ENCODE measurements at regions not wholly inside any gene's neighbourhood (a gene's known extent, or its start where the extent isn't known, plus 50 kb on each side); places are given as distances from the start of the nearest gene placed in this dataset.

GRCh38 chr12:13539051-13539450 is 342.5 kb downstream of the EMP1 start:
- TF ChIP-seq CTCF (IDR thresholded peaks at IDR 0.05), result no peak
- TF ChIP-seq POLR2A (IDR thresholded peaks at IDR 0.05), result no peak
- TF ChIP-seq POLR2AphosphoS5 (IDR thresholded peaks at IDR 0.05), result no peak
- intact Hi-C loops (cut with DNase I), result no loop called here
- Histone ChIP-seq H3K4me3 (no peak overlapping the region), H3K36me3 (no peaks in the 10 kb centered on the region), H3K27me3 (replicated peaks; ENCODE audit: insufficient read depth) (no peaks in the 10 kb centered on the region), H3K27ac (no peak overlapping the region), H3K9me3 (no peaks in the 10 kb centered on the region), H3K4me1 (replicated peaks) (no peaks in the 10 kb centered on the region)
- no peak for DNase-seq (ENCODE audit: low spot score)

GRCh38 chr12:13538136-13538535 is 341.6 kb downstream of the EMP1 start:
- Histone ChIP-seq H3K4me1 (replicated peaks) (no peaks in the 10 kb centered on the region), H3K36me3 (no peaks in the 10 kb centered on the region), H3K27ac (no peak overlapping the region), H3K4me3 (no peak overlapping the region), H3K9me3 (no peaks in the 10 kb centered on the region), H3K27me3 (replicated peaks; ENCODE audit: insufficient read depth) (no peaks in the 10 kb centered on the region)
- DNase-seq (ENCODE audit: low spot score), result no peak
- intact Hi-C loops (cut with DNase I), result no loop called here
- WGBS, result 86% methylated on average over 3 of the region's 3 CpGs
- TF ChIP-seq CTCF (IDR thresholded peaks at IDR 0.05) (no peak), POLR2AphosphoS5 (IDR thresholded peaks at IDR 0.05) (no peak), POLR2A (IDR thresholded peaks at IDR 0.05) (no peak)

GRCh38 chr12:13537623-13538022 is 341.1 kb downstream of the EMP1 start:
- Histone ChIP-seq H3K27me3 (replicated peaks; ENCODE audit: insufficient read depth) (no peaks in the 10 kb centered on the region), H3K27ac (no peak overlapping the region), H3K9me3 (no peaks in the 10 kb centered on the region), H3K4me3 (no peak overlapping the region), H3K4me1 (replicated peaks) (no peaks in the 10 kb centered on the region), H3K36me3 (no peaks in the 10 kb centered on the region)
- 96% methylated on average over 2 of the region's 2 CpGs for WGBS
- TF ChIP-seq POLR2A (IDR thresholded peaks at IDR 0.05) (no peak), POLR2AphosphoS5 (IDR thresholded peaks at IDR 0.05) (no peak), CTCF (IDR thresholded peaks at IDR 0.05) (no peak)
- intact Hi-C loops (cut with DNase I), result no loop called here
- DNase-seq (ENCODE audit: low spot score), result no peak

GRCh38 chr12:13536219-13536910 is 339.8 kb downstream of the EMP1 start:
- TF ChIP-seq POLR2AphosphoS5 (IDR thresholded peaks at IDR 0.05) (no peak), POLR2A (IDR thresholded peaks at IDR 0.05) (no peak), CTCF (IDR thresholded peaks at IDR 0.05) (no peak)
- WGBS, result 68% methylated on average over 7 of the region's 7 CpGs
- H3K4me1 ChIP-seq (replicated peaks), result no peaks in the 10 kb centered on the region
- H3K9me3 ChIP-seq, result no peaks in the 10 kb centered on the region
- intact Hi-C loops (cut with DNase I), result no loop called here
- no peak for DNase-seq (ENCODE audit: low spot score)
- H3K36me3 ChIP-seq, result no peaks in the 10 kb centered on the region
- H3K4me3 ChIP-seq, result no peak overlapping the region
- H3K27me3 ChIP-seq (replicated peaks; ENCODE audit: insufficient read depth), result no peaks in the 10 kb centered on the region
- no peak overlapping the region for H3K27ac ChIP-seq
